Spleen (tissue), 11 donors: ENCODE measurements at regions not wholly inside any gene's neighbourhood (a gene's known extent, or its start where the extent isn't known, plus 50 kb on each side); places are given as distances from the start of the nearest gene placed in this dataset.

Source experiments
- DNase-seq: peaks from one replicate; pipeline ENCODE4 v3.0.0-alpha.2; 2020
- H3K27ac ChIP-seq, 8 donors: fragments of 200-600 bp; sonication (generic) in 7 of 8; 1 replicate in 4 of 8; 2 replicates in 4 of 8; pipeline versions ENCODE4 v1.5.0 to v1.8.0; 2016 to 2021; ENCODE audit warnings: inconsistent platforms in 4 of 8, mild to moderate bottlenecking in 4 of 8, moderate library complexity in 1 of 8
- H3K27me3 ChIP-seq, 7 donors: fragments of 200-600 bp; sonication (generic) in 6 of 7; replicated peaks in 1 of 7; 1 replicate in 4 of 7; 2 replicates in 3 of 7; pipeline versions ENCODE4 v1.5.0 to v1.8.0; 2016 to 2021; ENCODE audit warnings: inconsistent platforms in 3 of 7, mild to moderate bottlenecking in 1 of 7
- H3K36me3 ChIP-seq, 6 donors: fragments of 200-600 bp; sonication (generic) in 5 of 6; 1 replicate in 4 of 6; 2 replicates in 2 of 6; pipeline versions ENCODE4 v1.5.0 to v1.8.0; 2016 to 2021; ENCODE audit warnings: inconsistent platforms in 2 of 6
- H3K4me1 ChIP-seq, 6 donors: fragments of 200-600 bp; sonication (generic) in 5 of 6; 1 replicate in 3 of 6; 2 replicates in 3 of 6; pipeline versions ENCODE4 v1.5.0 to v1.8.0; 2016 to 2021; ENCODE audit warnings: inconsistent platforms in 3 of 6
- H3K4me3 ChIP-seq, 8 donors: fragments of 200-600 bp; sonication (generic) in 7 of 8; 1 replicate in 4 of 8; 2 replicates in 4 of 8; pipeline versions ENCODE4 v1.5.0 to v1.8.0; 2016 to 2021; ENCODE audit warnings: inconsistent platforms in 4 of 8, mild to moderate bottlenecking in 4 of 8, moderate library complexity in 2 of 8
- H3K9me3 ChIP-seq, 8 donors: fragments of 200-600 bp; sonication (generic) in 7 of 8; 1 replicate in 4 of 8; 2 replicates in 4 of 8; pipeline versions ENCODE4 v1.5.0 to v1.8.0; 2016 to 2021; ENCODE audit warnings: inconsistent platforms in 4 of 8
- POLR2A ChIP-seq, 3 donors: fragments of 450-650 bp; IDR thresholded peaks; one replicate each; pipeline ENCODE4 v1.5.1; 2017; ENCODE audit warnings: antibody characterized with exemption in 3 of 3, mild to moderate bottlenecking in 1 of 3
- POLR2AphosphoS5 ChIP-seq, 3 donors: sonication (generic); formaldehyde crosslinking; IDR thresholded peaks; one replicate each; pipeline ENCODE4 v1.5.1; 2017; ENCODE audit warnings: antibody characterized with exemption in 3 of 3
- WGBS, 5 donors: extraction: QIAGEN DNeasy Blood & Tissue Kit in 3 of 5; methylation state at CpG; one replicate each; pipeline versions ENCODE4 v1.1.5 to v1.1.7; 2013 to 2018; 5-methylcytosine and 5-hydroxymethylcytosine counted together
- intact Hi-C: fragments of 100-400 bp; cut with DNase I; formaldehyde crosslinking; loops from one replicate; pipeline ENCODE4 v1.15.0; 2023; ENCODE audit warnings: low total_unique reads
- TF ChIP-seq, protein P1 (sequence below), 11 experiments: fragments of 200-600 bp in 7 of 11; fragments of 450-650 bp in 4 of 11; sonication (generic) in 4 of 11; IDR thresholded peaks in 8 of 11; conservative IDR thresholded peaks in 3 of 11; 1 replicate in 7 of 11; 2 replicates in 4 of 11; pipeline versions ENCODE4 v1.4.0 to v1.8.0; 2016 to 2021; ENCODE audit warnings: antibody characterized with exemption in 11 of 11, inconsistent platforms in 4 of 11, mild to moderate bottlenecking in 1 of 11
- donor health status: healthy with polysubstance abuse.
- donor health status: DM: no; HTN: no; CAD: no; lungs with moderate emphysema.
- donor health status: DM: no; HTN: no; CAD: no.
- donor health status: Bipolar disorder and iron deficiency.
- donor health status: healthy.
- donor health status: DM: no; HTN: no; CAD: no.
- donor health status: DM: yes; HTN: yes; CAD: no.

- H3K27ac ChIP-seq, result no peak overlapping the region
- no peak overlapping the region for H3K4me3 ChIP-seq
- DNase-seq, result no peak
- H3K9me3 ChIP-seq, result no peaks in the 10 kb centered on the region
- H3K36me3 ChIP-seq, result no peaks in the 10 kb centered on the region
- WGBS, 5 donors, result 77 to 96% (median 89%) methylated on average over 5 of the region's 5 CpGs
- TF ChIP-seq, protein P1, sequence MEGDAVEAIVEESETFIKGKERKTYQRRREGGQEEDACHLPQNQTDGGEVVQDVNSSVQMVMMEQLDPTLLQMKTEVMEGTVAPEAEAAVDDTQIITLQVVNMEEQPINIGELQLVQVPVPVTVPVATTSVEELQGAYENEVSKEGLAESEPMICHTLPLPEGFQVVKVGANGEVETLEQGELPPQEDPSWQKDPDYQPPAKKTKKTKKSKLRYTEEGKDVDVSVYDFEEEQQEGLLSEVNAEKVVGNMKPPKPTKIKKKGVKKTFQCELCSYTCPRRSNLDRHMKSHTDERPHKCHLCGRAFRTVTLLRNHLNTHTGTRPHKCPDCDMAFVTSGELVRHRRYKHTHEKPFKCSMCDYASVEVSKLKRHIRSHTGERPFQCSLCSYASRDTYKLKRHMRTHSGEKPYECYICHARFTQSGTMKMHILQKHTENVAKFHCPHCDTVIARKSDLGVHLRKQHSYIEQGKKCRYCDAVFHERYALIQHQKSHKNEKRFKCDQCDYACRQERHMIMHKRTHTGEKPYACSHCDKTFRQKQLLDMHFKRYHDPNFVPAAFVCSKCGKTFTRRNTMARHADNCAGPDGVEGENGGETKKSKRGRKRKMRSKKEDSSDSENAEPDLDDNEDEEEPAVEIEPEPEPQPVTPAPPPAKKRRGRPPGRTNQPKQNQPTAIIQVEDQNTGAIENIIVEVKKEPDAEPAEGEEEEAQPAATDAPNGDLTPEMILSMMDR (IDR thresholded peaks at IDR 0.05 in 8 of 11, conservative IDR thresholded peaks at IDR 0.05 in 3 of 11), result no peak
- TF ChIP-seq POLR2A (IDR thresholded peaks at IDR 0.05), result no peak
- TF ChIP-seq POLR2AphosphoS5 (IDR thresholded peaks at IDR 0.05), result no peak
- H3K4me1 ChIP-seq, result peaks cover 0 to 11% (median 0%) of the 10 kb centered on the region in 6 donors
- H3K27me3 ChIP-seq, result no peaks in the 10 kb centered on the region
- intact Hi-C loops, result no loop called here
Measured at GRCh38 chr13:48167866-48168265, 65.1 kb upstream of the ITM2B start.

DNA sequence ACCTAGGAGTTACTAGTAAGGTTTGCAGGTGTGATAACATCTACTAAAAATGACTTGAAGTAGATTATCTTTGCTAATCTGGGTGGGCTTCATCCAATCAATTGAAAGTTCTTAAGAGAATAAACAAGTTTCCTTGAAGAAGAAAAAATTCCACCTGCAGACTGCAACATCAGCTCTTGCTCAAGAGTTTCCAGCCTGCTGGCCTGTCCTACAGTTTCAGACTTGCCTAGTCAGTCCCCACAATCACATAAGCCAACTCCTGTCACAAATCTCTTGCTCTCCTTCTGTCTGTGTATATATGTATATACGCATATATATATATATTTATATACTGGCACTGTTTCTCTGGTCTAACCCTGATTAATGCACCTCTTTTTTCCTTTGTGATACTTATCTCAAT is 67.3 kb upstream of the ITM2B start:
- H3K4me3 ChIP-seq, result no peak overlapping the region
- H3K4me1 ChIP-seq, result peaks cover 0 to 31% (median 0%) of the 10 kb centered on the region in 6 donors
- no peaks in the 10 kb centered on the region for H3K9me3 ChIP-seq
- H3K36me3 ChIP-seq, result no peaks in the 10 kb centered on the region
- intact Hi-C loops, result no loop called here
- no peaks in the 10 kb centered on the region for H3K27me3 ChIP-seq
- TF ChIP-seq, protein P1 (IDR thresholded peaks at IDR 0.05 in 8 of 11, conservative IDR thresholded peaks at IDR 0.05 in 3 of 11), result no peak
- TF ChIP-seq POLR2A (IDR thresholded peaks at IDR 0.05) (no peak), POLR2AphosphoS5 (IDR thresholded peaks at IDR 0.05) (no peak)
- DNase-seq, result no peak
- WGBS, 5 donors, result 57 to 100% (median 98%) methylated on average over 1 of the region's 1 CpG
- H3K27ac ChIP-seq, result no peak overlapping the region

DNA sequence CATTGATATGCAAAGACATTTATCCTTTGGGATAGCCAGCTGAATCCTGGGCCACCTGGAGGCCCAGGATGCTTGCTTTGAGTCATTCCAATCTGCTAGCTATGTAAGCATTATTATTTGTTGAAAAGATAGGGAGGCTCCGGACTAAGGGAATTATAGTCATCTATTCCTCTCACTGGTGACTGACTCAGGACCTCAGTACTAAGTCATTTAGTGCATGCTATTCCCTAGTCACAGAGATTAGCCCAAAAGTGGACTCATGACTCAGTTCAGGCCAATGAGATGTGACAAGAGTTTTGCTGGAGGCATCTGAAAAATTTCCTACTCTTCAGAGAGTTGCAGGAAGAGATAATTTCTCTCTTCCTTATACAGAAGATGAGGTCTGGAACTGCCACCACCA is 67.9 kb upstream of the ITM2B start:
- intact Hi-C loops, result no loop called here
- DNase-seq, result no peak
- Histone ChIP-seq H3K36me3 (no peaks in the 10 kb centered on the region), H3K4me3 (no peak overlapping the region), H3K9me3 (no peaks in the 10 kb centered on the region), H3K27me3 (no peaks in the 10 kb centered on the region), H3K27ac (no peak overlapping the region), H3K4me1 (peaks cover 0 to 38% (median 0%) of the 10 kb centered on the region in 6 donors)
- WGBS, 5 donors, result 92 to 100% (median 100%) methylated on average over 1 of the region's 1 CpG
- TF ChIP-seq, protein P1 (IDR thresholded peaks at IDR 0.05 in 8 of 11, conservative IDR thresholded peaks at IDR 0.05 in 3 of 11), result no peak
- TF ChIP-seq POLR2AphosphoS5 (IDR thresholded peaks at IDR 0.05) (no peak), POLR2A (IDR thresholded peaks at IDR 0.05) (no peak)

- no peaks in the 10 kb centered on the region for H3K9me3 ChIP-seq
- 58 to 83% (median 64%) methylated on average over 4 of the region's 4 CpGs for WGBS, 5 donors
- H3K4me1 ChIP-seq, result peaks cover 0 to 58% (median 13%) of the 10 kb centered on the region in 6 donors
- H3K36me3 ChIP-seq, result no peaks in the 10 kb centered on the region
- H3K4me3 ChIP-seq, result peak overlapping the region in 1 of 8 donors; percentile 54
- TF ChIP-seq POLR2A (IDR thresholded peaks at IDR 0.05) (no peak), POLR2AphosphoS5 (IDR thresholded peaks at IDR 0.05) (no peak)
- TF ChIP-seq, protein P1 (IDR thresholded peaks at IDR 0.05 in 8 of 11, conservative IDR thresholded peaks at IDR 0.05 in 3 of 11), result no peak
- DNase-seq, result no peak
- peak overlapping the region in 7 of 8 donors; percentile 73 to 95 (median 84) for H3K27ac ChIP-seq
- H3K27me3 ChIP-seq, result no peaks in the 10 kb centered on the region
- intact Hi-C loops, result no loop called here
Measured at GRCh38 chr13:48163061-48163460, 68.2 kb upstream of the MED4 start.
